ENCODE measurements at regions not wholly inside any gene's neighbourhood (a gene's known extent, or its start where the extent isn't known, plus 50 kb on each side); places are given as distances from the start of the nearest gene placed in this dataset.

DNA sequence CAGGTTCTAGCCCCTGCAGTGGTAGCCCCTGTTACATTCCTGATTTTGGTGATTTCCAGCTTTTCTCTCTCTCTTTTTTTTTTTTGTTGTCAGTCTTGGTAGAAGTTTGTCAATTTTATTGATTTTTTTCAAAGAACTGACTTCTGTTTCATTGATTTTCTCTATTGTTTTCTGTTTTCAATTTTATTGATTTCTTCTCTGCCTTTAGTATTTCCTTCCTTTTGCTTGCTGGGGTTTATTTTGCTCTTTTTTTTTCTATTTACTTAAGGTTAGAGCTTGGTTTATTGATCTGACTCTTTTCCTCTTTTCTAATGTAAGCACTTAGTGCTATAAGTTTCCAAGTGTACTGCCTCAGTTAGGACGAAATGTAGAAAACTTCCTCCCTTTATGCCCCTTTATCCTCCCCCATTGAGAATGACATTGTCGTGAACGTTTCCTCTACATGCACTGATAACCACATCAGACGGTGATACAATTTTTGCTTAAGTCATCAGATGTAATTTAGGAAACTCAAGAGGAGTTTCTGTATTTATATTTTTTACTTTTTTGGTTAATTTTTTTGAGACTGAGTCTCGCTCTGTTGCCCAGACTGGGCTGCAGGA lies 81.1 kb upstream of the HS6ST1 start:
- peaks cover 23% of the 10 kb centered on the region for H3K4me1 Mint-ChIP-seq
- CTCF ChIA-PET: interaction anchor here (0.7 to 1.1 kb wide), 3 partner anchors 12 to 336 kb away, joined by 3 read pairs; no protein-coding TSS in a partner anchor

DNA sequence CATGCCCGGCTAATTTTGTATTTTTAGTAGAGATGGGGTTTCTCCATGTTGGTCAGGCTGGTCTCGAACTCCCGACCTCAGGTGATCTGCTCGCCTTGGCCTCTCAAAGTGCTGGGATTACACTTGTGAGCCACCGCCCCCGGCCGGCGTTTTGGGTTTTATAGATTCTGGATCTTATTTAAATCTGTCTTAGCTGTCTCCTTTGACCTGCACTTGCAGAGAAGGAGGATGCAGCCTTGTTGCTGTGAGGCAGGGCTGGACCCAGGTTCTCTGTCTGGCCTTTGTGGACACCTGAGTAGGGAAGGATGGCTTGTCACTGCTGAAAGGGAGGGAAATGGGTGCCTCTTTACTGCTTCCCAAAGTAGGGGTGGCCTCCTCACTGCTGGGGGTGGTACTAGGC lies 83.0 kb upstream of the HS6ST1 start:
- peaks cover 15% of the 10 kb centered on the region for H3K4me1 Mint-ChIP-seq
- H3K36me3 Mint-ChIP-seq: no peaks in the 10 kb centered on the region
- ChIA-PET POLR2A (no interaction called here), CTCF (no interaction called here)
- DNase-seq (ENCODE audit: low spot score) (no peak), ATAC-seq (no peak)
- no peak overlapping the region for H3K27ac Mint-ChIP-seq
- no peaks in the 10 kb centered on the region for H3K27me3 Mint-ChIP-seq (ENCODE audit: low read depth)
- no peak overlapping the region for H3K4me3 Mint-ChIP-seq
- no peak for TF ChIP-seq FOXP1 (CRISPR knock-in tag; IDR thresholded peaks at IDR 0.05; ENCODE audit: borderline replicate concordance)
- TF ChIP-seq E2F1 (CRISPR knock-in tag; IDR thresholded peaks at IDR 0.05): no peak
- TF ChIP-seq MYBL2 (CRISPR knock-in tag; IDR thresholded peaks at IDR 0.05): no peak
- no peak for TF ChIP-seq NFE2L1 (CRISPR knock-in tag; IDR thresholded peaks at IDR 0.05)
- peaks cover 3% of the 10 kb centered on the region; the same call in 1 of the 2 replicates for H3K9me3 Mint-ChIP-seq

More for the DNA sequence above, 81.1 kb upstream of the HS6ST1 start:
- H3K36me3 Mint-ChIP-seq: no peaks in the 10 kb centered on the region
- DNase-seq (ENCODE audit: low spot score): no peak
- TF ChIP-seq, protein P1, sequence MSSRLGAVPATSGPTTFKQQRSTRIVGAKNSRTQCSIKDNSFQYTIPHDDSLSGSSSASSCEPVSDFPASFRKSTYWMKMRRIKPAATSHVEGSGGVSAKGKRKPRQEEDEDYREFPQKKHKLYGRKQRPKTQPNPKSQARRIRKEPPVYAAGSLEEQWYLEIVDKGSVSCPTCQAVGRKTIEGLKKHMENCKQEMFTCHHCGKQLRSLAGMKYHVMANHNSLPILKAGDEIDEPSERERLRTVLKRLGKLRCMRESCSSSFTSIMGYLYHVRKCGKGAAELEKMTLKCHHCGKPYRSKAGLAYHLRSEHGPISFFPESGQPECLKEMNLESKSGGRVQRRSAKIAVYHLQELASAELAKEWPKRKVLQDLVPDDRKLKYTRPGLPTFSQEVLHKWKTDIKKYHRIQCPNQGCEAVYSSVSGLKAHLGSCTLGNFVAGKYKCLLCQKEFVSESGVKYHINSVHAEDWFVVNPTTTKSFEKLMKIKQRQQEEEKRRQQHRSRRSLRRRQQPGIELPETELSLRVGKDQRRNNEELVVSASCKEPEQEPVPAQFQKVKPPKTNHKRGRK (CRISPR knock-in tag; IDR thresholded peaks at IDR 0.05; ENCODE audit: borderline replicate concordance): 0 out of 2 replicates have a peak, but pooled peaks have one; percentile 18
- no peak for TF ChIP-seq SMAD3 (CRISPR knock-in tag; IDR thresholded peaks at IDR 0.05; ENCODE audit: borderline replicate concordance)
- peaks cover 3% of the 10 kb centered on the region; the same call in 1 of the 2 replicates for H3K9me3 Mint-ChIP-seq
- POLR2A ChIA-PET: interaction anchor here (0.6 kb wide), 1 partner anchor 93 kb away, joined by 6 read pairs; no protein-coding TSS in a partner anchor
- no peak overlapping the region for H3K4me3 Mint-ChIP-seq
- H3K27me3 Mint-ChIP-seq (ENCODE audit: low read depth): no peaks in the 10 kb centered on the region
- H3K27ac Mint-ChIP-seq: no peak overlapping the region
- ATAC-seq: no peak

GRCh38 chr2:128402911-128403670 lies 84.4 kb upstream of the HS6ST1 start:
- no peak overlapping the region for H3K27ac Mint-ChIP-seq
- peaks cover 20% of the 10 kb centered on the region for H3K4me1 Mint-ChIP-seq
- CTCF ChIA-PET: no interaction called here
- no peaks in the 10 kb centered on the region for H3K27me3 Mint-ChIP-seq (ENCODE audit: low read depth)
- POLR2A ChIA-PET: no interaction called here
- H3K4me3 Mint-ChIP-seq: no peak overlapping the region
- DNase-seq (ENCODE audit: low spot score): no peak
- H3K9me3 Mint-ChIP-seq: peaks cover 3% of the 10 kb centered on the region; the same call in 1 of the 2 replicates
- no peaks in the 10 kb centered on the region for H3K36me3 Mint-ChIP-seq
- ATAC-seq: no peak
- no peak for TF ChIP-seq ZNF423 (CRISPR knock-in tag; IDR thresholded peaks at IDR 0.05)
- no peak for TF ChIP-seq ZNF281 (CRISPR knock-in tag; IDR thresholded peaks at IDR 0.05)
- no peak for TF ChIP-seq E2F1 (CRISPR knock-in tag; IDR thresholded peaks at IDR 0.05)
- no peak for TF ChIP-seq PRDM15 (CRISPR knock-in tag; IDR thresholded peaks at IDR 0.05)
- no peak for TF ChIP-seq ATF2 (CRISPR knock-in tag; IDR thresholded peaks at IDR 0.05; ENCODE audit: borderline replicate concordance, low read depth)
- TF ChIP-seq MLX (CRISPR knock-in tag; IDR thresholded peaks at IDR 0.05): no peak
- TF ChIP-seq, protein P1 (CRISPR knock-in tag; IDR thresholded peaks at IDR 0.05; ENCODE audit: borderline replicate concordance): no peak
